Left renal cortex interstitium (tissue), 4 donors: ENCODE measurements at regions not wholly inside any gene's neighbourhood (a gene's known extent, or its start where the extent isn't known, plus 50 kb on each side); places are given as distances from the start of the nearest gene placed in this dataset.

Experiments used
- DNase-seq, 4 donors: peaks; one replicate each; pipeline ENCODE4 v3.0.0-alpha.2; 2013; ENCODE audit warnings: low read depth in 4 of 4, low spot score in 2 of 4, missing footprints in 1 of 4

GRCh38 chr6:54056105-54056504 is 55.1 kb upstream of the MLIP start:
- no peak for DNase-seq

- no peak for DNase-seq
Observed at GRCh38 chr6:54057058-54057457, 54.2 kb upstream of the MLIP start.

- no peak for DNase-seq
Observed at GRCh38 chr6:54058236-54058635, 53.0 kb upstream of the MLIP start.

GRCh38 chr6:54059683-54060082 is 51.6 kb upstream of the MLIP start:
- DNase-seq, result no peak

GRCh38 chr6:54060286-54060685 is 51.0 kb upstream of the MLIP start:
- DNase-seq, result no peak
